H1 (cell line): ENCODE measurements at regions not wholly inside any gene's neighbourhood (a gene's known extent, or its start where the extent isn't known, plus 50 kb on each side); places are given as distances from the start of the nearest gene placed in this dataset.

Source experiments
- ATF2 ChIP-seq: IDR thresholded peaks from 2 replicates; pipeline ENCODE4 v1.6.1; 2012; ENCODE audit warnings: low read length, inconsistent platforms
- CHD2 ChIP-seq: IDR thresholded peaks from 2 replicates; pipeline ENCODE4 v1.6.1; 2012; ENCODE audit warnings: low read length, improper control_type of control experiment
- KDM1A ChIP-seq: fragments of 200-600, 300-600 bp; sonication (generic); IDR thresholded peaks from 2 replicates; pipeline ENCODE4 v1.7.1; 2016; ENCODE audit warnings: mild to moderate bottlenecking, low read length, borderline replicate concordance
- RFX5 ChIP-seq: IDR thresholded peaks from 2 replicates; pipeline ENCODE4 v1.6.1; 2011; ENCODE audit warnings: low read depth, low read length, improper control_type of control experiment, borderline replicate concordance
- SP1 ChIP-seq: IDR thresholded peaks from 2 replicates; pipeline ENCODE4 v1.6.1; 2011; ENCODE audit warnings: low read depth, low read length

- TF ChIP-seq KDM1A: no peak
- TF ChIP-seq CHD2: no peak
- TF ChIP-seq ATF2: no peak
- no peak for TF ChIP-seq SP1
- TF ChIP-seq RFX5: no peak
- TF ChIP-seq, all 59 proteins: peak for 0
Observed at GRCh38 chr12:24510581-24511125, 438.2 kb downstream of the BCAT1 start (continued).
